ENCODE measurements at regions not wholly inside any gene's neighbourhood (a gene's known extent, or its start where the extent isn't known, plus 50 kb on each side); places are given as distances from the start of the nearest gene placed in this dataset.

- Histone ChIP-seq H3K56ac (replicated peaks; ENCODE audit: insufficient read length, low read depth, low read length) (no peak overlapping the region), H3K9me3 (ENCODE audit: insufficient read depth in 2 of 2, low read depth in 1 of 2, low read length in 1 of 2) (no peaks in the 10 kb centered on the region), H3K36me3 (ENCODE audit: control insufficient read depth in 2 of 4, insufficient read depth in 4 of 4, low read length in 3 of 4) (no peaks in the 10 kb centered on the region), H4K20me1 (replicated peaks in 1 of 2; ENCODE audit: control insufficient read depth in 1 of 2, insufficient read depth in 2 of 2, low read length in 2 of 2) (no peaks in the 10 kb centered on the region), H2BK12ac (ENCODE audit: low read depth, low read length) (no peak overlapping the region), H3K4me3 (ENCODE audit: extremely low read depth in 1 of 4, insufficient read depth in 2 of 4, low read depth in 3 of 4, low read length in 4 of 4) (no peak overlapping the region), H2AK5ac (ENCODE audit: low read depth, low read length) (no peak overlapping the region), H3K27ac (ENCODE audit: low read depth, low read length) (no peak overlapping the region), H3K9ac (replicated peaks in 1 of 4; ENCODE audit: extremely low read depth in 1 of 4, low read depth in 3 of 4, low read length in 3 of 4) (no peak overlapping the region), H2AFZ (ENCODE audit: low read length) (no peak overlapping the region), H3K27me3 (replicated peaks in 1 of 4; ENCODE audit: control insufficient read depth in 3 of 4, extremely low read depth in 1 of 4, insufficient read depth in 3 of 4, low read length in 3 of 4) (no peaks in the 10 kb centered on the region), H2BK20ac (ENCODE audit: low read length) (no peak overlapping the region), H4K91ac (replicated peaks; ENCODE audit: insufficient read length, low read length) (no peak overlapping the region), H3K4ac (replicated peaks; ENCODE audit: insufficient read length, low read depth, low read length) (no peak overlapping the region), H2BK5ac (ENCODE audit: low read depth, low read length) (no peak overlapping the region), H2BK120ac (replicated peaks; ENCODE audit: low read depth, low read length) (no peak overlapping the region), H2BK15ac (ENCODE audit: low read length) (no peak overlapping the region), H3K79me2 (ENCODE audit: control insufficient read depth in 1 of 2, insufficient read depth in 2 of 2, low read length in 2 of 2) (no peaks in the 10 kb centered on the region), H3K23ac (ENCODE audit: insufficient read length) (no peak overlapping the region), H3K14ac (ENCODE audit: insufficient read length) (no peak overlapping the region), H4K8ac (ENCODE audit: extremely low read depth, insufficient read depth, low read length) (no peak overlapping the region), H3K79me1 (ENCODE audit: low read depth, low read length) (no peaks in the 10 kb centered on the region), H3K4me1 (replicated peaks in 1 of 4; ENCODE audit: control insufficient read depth in 3 of 4, insufficient read depth in 4 of 4, low read length in 3 of 4) (no peaks in the 10 kb centered on the region), H3K4me2 (ENCODE audit: insufficient read depth in 1 of 2, low read depth in 2 of 2, low read length in 2 of 2) (no peak overlapping the region), H3K23me2 (ENCODE audit: low read depth, low read length) (no peaks in the 10 kb centered on the region), H4K5ac (ENCODE audit: insufficient read length, low read depth, low read length) (no peak overlapping the region), H3K18ac (ENCODE audit: extremely low read depth, low read length) (no peak overlapping the region)
- DNase-seq (ENCODE audit: low read depth in 1 of 2, low spot score in 2 of 2) (no peak), FAIRE-seq (no peak)
- ChIA-PET POLR2A (ENCODE audit: partially characterized antibody) (no interaction called here), CTCF (ENCODE audit: partially characterized antibody) (no interaction called here)
- WGBS, 2 experiments (ENCODE audit: extremely low coverage in 1 of 2, insufficient coverage in 1 of 2, insufficient read length in 1 of 2, insufficient replicate concordance in 2 of 2, low coverage in 1 of 2, low lambda C conversion rate in 2 of 2, missing lambda C conversion rate in 1 of 2) = 78% methylated on average over 8 of the region's 8 CpGs; no CpG with 5 or more reads in 1 of the 2 experiments
- TF ChIP-seq POLR2A (IDR thresholded peaks at IDR 0.05; ENCODE audit: control extremely low read depth in 1 of 2, low read depth in 2 of 2, low read length in 2 of 2) (no peak), RFX5 (IDR thresholded peaks at IDR 0.05; ENCODE audit: borderline replicate concordance, low read depth, low read length) (no peak), NRF1 (IDR thresholded peaks at IDR 0.05; ENCODE audit: low read depth, low read length) (no peak), USF2 (IDR thresholded peaks at IDR 0.05; ENCODE audit: low read length) (no peak), BCL11A (IDR thresholded peaks at IDR 0.05; ENCODE audit: low read depth in 2 of 2, low read length in 2 of 2) (no peak), GABPA (IDR thresholded peaks at IDR 0.05; ENCODE audit: borderline replicate concordance, insufficient read depth, low read length) (no peak), SP4 (IDR thresholded peaks at IDR 0.05; ENCODE audit: low read length) (no peak), EP300 (IDR thresholded peaks at IDR 0.05; ENCODE audit: borderline replicate concordance in 1 of 2, low read depth in 2 of 2, low read length in 2 of 2) (no peak), SRF (IDR thresholded peaks at IDR 0.05; ENCODE audit: low read depth, low read length) (no peak)
Observed at GRCh38 chr5:133685402-133686018, 73.2 kb upstream of the FSTL4 start.
